ENCODE measurements at regions not wholly inside any gene's neighbourhood (a gene's known extent, or its start where the extent isn't known, plus 50 kb on each side); places are given as distances from the start of the nearest gene placed in this dataset.

GRCh38 chr2:234689911-234690379 lies 193.1 kb upstream of the ARL4C start:
- in situ Hi-C loops (cut with HindIII; ENCODE audit: low sequenced_read_pairs): no loop called here
- no peak for DNase-seq (ENCODE audit: low spot score)

- DNase-seq (ENCODE audit: low spot score): no peak
- in situ Hi-C loops (cut with HindIII; ENCODE audit: low sequenced_read_pairs): no loop called here
Observed at GRCh38 chr2:234687718-234688475, 191.0 kb upstream of the ARL4C start.

- in situ Hi-C loops (cut with HindIII; ENCODE audit: low sequenced_read_pairs): no loop called here
- no peak for DNase-seq (ENCODE audit: low spot score)
Observed at GRCh38 chr2:234686088-234686890, 189.4 kb upstream of the ARL4C start.

- in situ Hi-C loops (cut with HindIII; ENCODE audit: low sequenced_read_pairs): no loop called here
- no peak for DNase-seq (ENCODE audit: low spot score)
Observed at GRCh38 chr2:234684466-234684865, 187.6 kb upstream of the ARL4C start.

GRCh38 chr2:234683950-234684349 lies 187.1 kb upstream of the ARL4C start:
- no peak for DNase-seq (ENCODE audit: low spot score)
- in situ Hi-C loops (cut with HindIII; ENCODE audit: low sequenced_read_pairs): no loop called here

- DNase-seq (ENCODE audit: low spot score): no peak
- in situ Hi-C loops (cut with HindIII; ENCODE audit: low sequenced_read_pairs): no loop called here
Observed at GRCh38 chr2:234682492-234683228, 185.8 kb upstream of the ARL4C start.

GRCh38 chr2:234680688-234681619 lies 184.1 kb upstream of the ARL4C start:
- no peak for DNase-seq (ENCODE audit: low spot score)
- in situ Hi-C loops (cut with HindIII; ENCODE audit: low sequenced_read_pairs): no loop called here

GRCh38 chr2:234679741-234680687 lies 183.1 kb upstream of the ARL4C start:
- in situ Hi-C loops (cut with HindIII; ENCODE audit: low sequenced_read_pairs): no loop called here
- DNase-seq (ENCODE audit: low spot score): no peak

- in situ Hi-C loops (cut with HindIII; ENCODE audit: low sequenced_read_pairs): no loop called here
Observed at GRCh38 chr2:234679301-234679740, 182.4 kb upstream of the ARL4C start.

GRCh38 chr2:234678711-234679110 lies 181.8 kb upstream of the ARL4C start:
- in situ Hi-C loops (cut with HindIII; ENCODE audit: low sequenced_read_pairs): no loop called here
- no peak for DNase-seq (ENCODE audit: low spot score)

More at GRCh38 chr2:234679301-234679740, 182.4 kb upstream of the ARL4C start:
- no peak for DNase-seq (ENCODE audit: low spot score)

GRCh38 chr2:234677758-234678538 lies 181.1 kb upstream of the ARL4C start:
- no peak for DNase-seq (ENCODE audit: low spot score)
- in situ Hi-C loops (cut with HindIII; ENCODE audit: low sequenced_read_pairs): no loop called here

- no peak for DNase-seq (ENCODE audit: low spot score)
- in situ Hi-C loops (cut with HindIII; ENCODE audit: low sequenced_read_pairs): no loop called here
Observed at GRCh38 chr2:234676783-234677450, 180.0 kb upstream of the ARL4C start.

- in situ Hi-C loops (cut with HindIII; ENCODE audit: low sequenced_read_pairs): no loop called here
- no peak for DNase-seq (ENCODE audit: low spot score)
Observed at GRCh38 chr2:234676109-234676782, 179.4 kb upstream of the ARL4C start.

- in situ Hi-C loops (cut with HindIII; ENCODE audit: low sequenced_read_pairs): no loop called here
Observed at GRCh38 chr2:234674781-234675201, 177.9 kb upstream of the ARL4C start.

GRCh38 chr2:234673961-234674759 lies 177.3 kb upstream of the ARL4C start:
- DNase-seq (ENCODE audit: low spot score): no peak
- in situ Hi-C loops (cut with HindIII; ENCODE audit: low sequenced_read_pairs): no loop called here

More at GRCh38 chr2:234674781-234675201, 177.9 kb upstream of the ARL4C start:
- DNase-seq (ENCODE audit: low spot score): no peak

Measured in G401 (cell line).